HCEC 1CT (cell line): ENCODE measurements at regions not wholly inside any gene's neighbourhood (a gene's known extent, or its start where the extent isn't known, plus 50 kb on each side); places are given as distances from the start of the nearest gene placed in this dataset.

Source experiments
- DNase-seq: peaks from one replicate; pipeline ENCODE4 v3.0.0-alpha.2; 2017

- no peak for DNase-seq
Measured at GRCh38 chr12:125688223-125688622, 623.0 kb downstream of the AACS start.

- DNase-seq: no peak
Measured at GRCh38 chr12:125688881-125689280, 623.6 kb downstream of the AACS start.

GRCh38 chr12:125689576-125690410 lies 624.6 kb downstream of the AACS start:
- DNase-seq: no peak

- no peak for DNase-seq
Measured at GRCh38 chr12:125690841-125691240, 625.6 kb downstream of the AACS start.

- DNase-seq: no peak
Measured at GRCh38 chr12:125696054-125696453, 630.8 kb downstream of the AACS start.

- no peak for DNase-seq
Measured at GRCh38 chr12:125704803-125705202, 639.6 kb downstream of the AACS start.

GRCh38 chr12:125720961-125721360 lies 655.7 kb downstream of the AACS start:
- no peak for DNase-seq

GRCh38 chr12:125734137-125734536 lies 668.9 kb downstream of the AACS start:
- DNase-seq: no peak

GRCh38 chr12:125738211-125738610 lies 673.0 kb downstream of the AACS start:
- no peak for DNase-seq

GRCh38 chr12:125742413-125742812 lies 677.2 kb downstream of the AACS start:
- DNase-seq: no peak

GRCh38 chr12:125744201-125744600 lies 679.0 kb downstream of the AACS start:
- DNase-seq: no peak

- DNase-seq: no peak
Measured at GRCh38 chr12:125755512-125755911, 690.3 kb downstream of the AACS start.

GRCh38 chr12:125766091-125766490 lies 700.9 kb downstream of the AACS start:
- no peak for DNase-seq

- DNase-seq: no peak
Measured at GRCh38 chr12:125772403-125772802, 707.2 kb downstream of the AACS start.

- DNase-seq: no peak
Measured at GRCh38 chr12:125773033-125773640, 707.9 kb downstream of the AACS start.

GRCh38 chr12:125775507-125775906 lies 710.3 kb downstream of the AACS start:
- no peak for DNase-seq

- no peak for DNase-seq
Measured at GRCh38 chr12:125776212-125776611, 711.0 kb downstream of the AACS start.

- no peak for DNase-seq
Measured at GRCh38 chr12:125786143-125786542, 720.9 kb downstream of the AACS start.

- DNase-seq: no peak
Measured at GRCh38 chr12:125794401-125794800, 729.2 kb downstream of the AACS start.

GRCh38 chr12:125797421-125798175 lies 732.4 kb downstream of the AACS start:
- no peak for DNase-seq

GRCh38 chr12:125804660-125805059 lies 739.4 kb downstream of the AACS start:
- no peak for DNase-seq

- no peak for DNase-seq
Measured at GRCh38 chr12:125824276-125824675, 759.0 kb downstream of the AACS start.

- no peak for DNase-seq
Measured at GRCh38 chr12:125835852-125836251, 770.6 kb downstream of the AACS start.

- DNase-seq: no peak
Measured at GRCh38 chr12:125836647-125837046, 771.4 kb downstream of the AACS start.
